IMR-90 (cell line): ENCODE measurements at regions not wholly inside any gene's neighbourhood (a gene's known extent, or its start where the extent isn't known, plus 50 kb on each side); places are given as distances from the start of the nearest gene placed in this dataset.
"Not testable (repeated sequence)": the region's sequence is repeated elsewhere in the genome, so short reads cannot be mapped to it uniquely, and the experiment has no call there.

Experiments
- ATAC-seq: fragments of 200-7000 bp; cut with Tn5 transposase; 2 replicates; pipeline ENCODE4 v1.9.1; 2020; ENCODE audit warnings: low read depth, mild to moderate bottlenecking, moderate library complexity
- BruUV-seq: library from RNA; stranded (reverse); fragments of 400-500 nt; replicated peaks from 2 replicates; lab custom pipeline; 2021; lab: Mats Ljungman, UMichigan
- CTCF ChIA-PET: fragments of 300-600 bp; formaldehyde crosslinking; extraction: SDS; loops from one replicate; lab custom pipeline; 2021; ENCODE audit warnings: antibody characterized with exemption; lab: Yijun Ruan, JAX
- POLR2A ChIA-PET: fragments of 300-600 bp; sonication (Branson Sonifier 250); formaldehyde crosslinking; loops from one replicate; lab custom pipeline; 2022; ENCODE audit warnings: antibody characterized with exemption; ENCODE audit not compliant: unreplicated experiment; lab: Charles Lee
- DNase-seq: peaks from one replicate; pipeline ENCODE4 v3.0.0; 2013
- H2AFZ ChIP-seq: replicated peaks from 2 replicates; pipeline ENCODE3; 2013; ENCODE audit warnings: low read length, mild to moderate bottlenecking; ENCODE audit not compliant: poor library complexity
- H2AK5ac ChIP-seq: 2 replicates; pipeline ENCODE4 v1.6.1; 2013; ENCODE audit warnings: low read depth, low read length, inconsistent platforms
- H2AK9ac ChIP-seq: replicated peaks from 2 replicates; pipeline ENCODE3; 2013; ENCODE audit warnings: mild to moderate bottlenecking, low read depth, low read length, moderate library complexity; ENCODE audit not compliant: poor library complexity
- H2BK120ac ChIP-seq: 2 replicates; pipeline ENCODE4 v1.6.1; 2013; ENCODE audit warnings: low read depth, low read length, inconsistent platforms
- H2BK15ac ChIP-seq: 3 replicates; pipeline ENCODE4 v1.6.1; 2013; ENCODE audit warnings: low read depth, low read length, inconsistent platforms
- H2BK20ac ChIP-seq: 2 replicates; pipeline ENCODE4 v1.6.1; 2013; ENCODE audit warnings: low read depth, mild to moderate bottlenecking, inconsistent platforms, low read length, moderate library complexity
- H2BK5ac ChIP-seq: 2 replicates; pipeline ENCODE4 v1.6.1; 2013; ENCODE audit warnings: mild to moderate bottlenecking, low read depth, low read length, inconsistent platforms; ENCODE audit not compliant: poor library complexity, severe bottlenecking
- H3K14ac ChIP-seq: replicated peaks from 2 replicates; pipeline ENCODE4 v1.6.1; 2013; ENCODE audit warnings: low read depth, low read length, inconsistent platforms
- H3K18ac ChIP-seq: 2 replicates; pipeline ENCODE4 v1.6.1; 2013; ENCODE audit warnings: low read depth, low read length, control low read depth
- H3K23ac ChIP-seq: 2 replicates; pipeline ENCODE4 v1.6.1; 2013; ENCODE audit warnings: low read depth, low read length, inconsistent platforms
- H3K27ac ChIP-seq: 2 replicates; pipeline ENCODE4 v1.5.1; 2013; ENCODE audit warnings: mild to moderate bottlenecking, control low read depth, low read length; ENCODE audit not compliant: insufficient read depth
- H3K27me3 ChIP-seq: 2 replicates; pipeline ENCODE4 v1.6.1; 2013; ENCODE audit warnings: low read length; ENCODE audit not compliant: control insufficient read depth, insufficient read depth
- H3K36me3 ChIP-seq: 2 replicates; pipeline ENCODE4 v1.6.1; 2013; ENCODE audit warnings: low read length, mixed read lengths; ENCODE audit not compliant: control insufficient read depth, insufficient read depth
- H3K4ac ChIP-seq: 2 replicates; pipeline ENCODE4 v1.6.1; 2013; ENCODE audit warnings: low read depth, low read length, inconsistent platforms
- H3K4me1 ChIP-seq: 2 replicates; pipeline ENCODE4 v1.6.1; 2013; ENCODE audit warnings: low read length, mixed read lengths; ENCODE audit not compliant: control insufficient read depth, insufficient read depth
- H3K4me2 ChIP-seq: 2 replicates; pipeline ENCODE4 v1.6.1; 2013; ENCODE audit warnings: low read depth, mild to moderate bottlenecking, control low read depth, low read length, moderate library complexity
- H3K4me3 ChIP-seq: 2 replicates; pipeline ENCODE4 v1.5.1; 2013; ENCODE audit warnings: low read depth, mild to moderate bottlenecking, control low read depth, low read length, moderate library complexity; ENCODE audit not compliant: insufficient read depth
- H3K56ac ChIP-seq: 2 replicates; pipeline ENCODE4 v1.6.1; 2013; ENCODE audit warnings: low read length, inconsistent platforms; ENCODE audit not compliant: insufficient read depth; ENCODE audit errors: extremely low read depth
- H3K79me1 ChIP-seq, 2 experiments: 2 replicates each; pipeline ENCODE4 v1.6.1; 2013; ENCODE audit warnings: low read length in 2 of 2, inconsistent platforms in 1 of 2, low read depth in 1 of 2
- H3K9ac ChIP-seq: 2 replicates; pipeline ENCODE4 v1.6.1; 2013; ENCODE audit warnings: low read depth, low read length, control low read depth
- H3K9me1 ChIP-seq: 2 replicates; pipeline ENCODE4 v1.6.1; 2013; ENCODE audit warnings: low read length, inconsistent platforms; ENCODE audit not compliant: insufficient read depth
- H3K9me3 ChIP-seq: 2 replicates; pipeline ENCODE4 v1.6.1; 2013; ENCODE audit warnings: low read length; ENCODE audit not compliant: control insufficient read depth, insufficient read depth
- H4K20me1 ChIP-seq: 2 replicates; pipeline ENCODE4 v1.6.1; 2013; ENCODE audit warnings: low read length, inconsistent platforms; ENCODE audit not compliant: insufficient read depth
- H4K5ac ChIP-seq: 2 replicates; pipeline ENCODE4 v1.6.1; 2013; ENCODE audit warnings: mild to moderate bottlenecking, low read depth, low read length, control low read depth
- H4K8ac ChIP-seq, 2 experiments: 2 replicates each; pipeline ENCODE4 v1.6.1; 2013; ENCODE audit warnings: low read depth in 2 of 2, low read length in 2 of 2, control low read depth in 1 of 2, inconsistent platforms in 1 of 2
- H4K91ac ChIP-seq: 2 replicates; pipeline ENCODE4 v1.6.1; 2013; ENCODE audit warnings: low read depth, low read length, inconsistent platforms; ENCODE audit not compliant: insufficient read depth
- WGBS, 2 experiments: methylation state at CpG; one replicate each; pipeline versions ENCODE4 v1.1.5 to v1.1.7; 2013; ENCODE audit warnings: missing lambda C conversion rate in 2 of 2; ENCODE audit not compliant: insufficient read length in 1 of 2; ENCODE audit errors: extremely low coverage in 2 of 2; 5-methylcytosine and 5-hydroxymethylcytosine counted together
- dilution Hi-C: fragments of 300-500 bp; cut with HindIII; formaldehyde crosslinking; loops from one replicate; pipeline ENCODE4 v1.14.3; 2018; ENCODE audit warnings: low sequenced_read_pairs; ENCODE audit not compliant: unreplicated experiment
- in situ Hi-C: fragments of 300-500 bp; cut with MboI; formaldehyde crosslinking; loops from 3 replicates; pipeline ENCODE4 v1.14.3; 2019; ENCODE audit warnings: low sequenced_read_pairs, inconsistent platforms, mixed read lengths
- intact Hi-C: fragments of 100-400 bp; cut with micrococcal nuclease; formaldehyde crosslinking; loops from 2 replicates; pipeline ENCODE4 v1.10.0; 2022

- H3K27ac ChIP-seq, H3K79me1 ChIP-seq, POLR2A ChIA-PET, H3K4me1 ChIP-seq, H2BK5ac ChIP-seq, H2BK20ac ChIP-seq, ATAC-seq, H4K91ac ChIP-seq, H3K9ac ChIP-seq, H3K36me3 ChIP-seq, H4K5ac ChIP-seq, CTCF ChIA-PET, H3K4me3 ChIP-seq, H3K4me2 ChIP-seq, BruUV-seq, DNase-seq, H3K9me3 ChIP-seq, in situ Hi-C loops, H3K18ac ChIP-seq, H2BK120ac ChIP-seq, intact Hi-C loops, H3K14ac ChIP-seq, H2AK5ac ChIP-seq, H2AFZ ChIP-seq, H3K9me1 ChIP-seq, H3K56ac ChIP-seq, H4K20me1 ChIP-seq, H2AK9ac ChIP-seq, H2BK15ac ChIP-seq, H3K27me3 ChIP-seq, H3K4ac ChIP-seq, dilution Hi-C loops, H3K23ac ChIP-seq, H4K8ac ChIP-seq: not testable (repeated sequence)
- WGBS, 2 experiments = no CpG with 5 or more reads among the region's 17 CpGs
These were observed 1716.9 kb downstream of the SI start for GRCh38 chr3:163361357-163361878.
